ENCODE measurements at regions not wholly inside any gene's neighbourhood (a gene's known extent, or its start where the extent isn't known, plus 50 kb on each side); places are given as distances from the start of the nearest gene placed in this dataset.
"Not testable (repeated sequence)": the region's sequence is repeated elsewhere in the genome, so short reads cannot be mapped to it uniquely, and the experiment has no call there.

- no peak for DNase-seq
Measured at GRCh38 chr1:219067350-219067712, 106.3 kb upstream of the LYPLAL1 start.

- DNase-seq, result not testable (repeated sequence)
Measured at GRCh38 chr1:219070395-219070794, 103.3 kb upstream of the LYPLAL1 start.

DNA sequence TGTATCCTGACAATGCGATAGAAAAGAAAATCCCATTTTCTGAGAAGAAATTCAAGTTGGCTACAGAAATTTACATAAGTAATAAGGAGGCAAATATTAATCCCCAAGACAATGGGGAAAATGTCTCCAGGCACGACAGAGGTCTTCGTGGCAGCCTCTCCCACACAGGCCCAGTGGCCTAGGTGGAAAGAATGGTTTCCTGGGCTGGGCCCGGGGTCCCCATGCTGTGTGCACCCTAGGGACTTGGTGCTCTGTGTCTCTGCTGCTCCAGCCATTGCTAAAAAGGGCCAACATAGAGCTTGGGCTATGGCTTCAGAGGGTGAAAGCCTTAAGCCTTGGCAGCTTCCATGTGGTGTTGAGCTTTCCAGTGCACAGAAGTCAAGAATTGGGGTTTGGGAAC, 102.5 kb upstream of the LYPLAL1 start:
- no peak for DNase-seq

GRCh38 chr1:219072329-219072728, 101.3 kb upstream of the LYPLAL1 start:
- no peak for DNase-seq

DNA sequence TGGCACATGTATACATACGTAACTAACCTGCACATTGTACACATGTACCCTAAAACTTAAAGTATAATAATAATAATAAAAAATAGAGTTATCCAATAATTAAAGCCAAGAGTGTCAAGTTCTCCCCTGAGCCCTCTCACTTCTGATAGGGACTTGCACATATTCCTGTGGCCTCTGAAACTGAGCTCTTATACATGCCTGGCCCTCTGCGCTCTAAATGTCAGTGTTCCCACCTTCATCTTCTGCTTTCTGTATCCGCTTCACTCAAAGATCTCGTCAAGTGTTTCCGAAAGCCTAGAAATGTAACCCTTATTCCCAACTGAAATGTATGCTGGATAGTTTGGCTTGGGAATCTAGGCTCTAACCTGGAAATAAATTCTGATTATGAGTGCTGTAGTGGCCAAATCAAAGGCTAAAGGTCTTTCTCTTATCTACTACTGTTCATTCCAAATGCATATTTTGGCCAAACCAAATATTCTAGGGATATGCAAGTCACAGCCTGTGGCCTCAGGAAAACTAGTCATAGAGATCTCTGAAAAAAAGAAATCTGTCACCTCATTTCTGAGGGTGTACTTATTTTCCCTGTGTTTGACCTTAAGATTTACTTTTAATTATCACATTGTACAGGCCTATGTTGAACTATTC, 99.5 kb upstream of the LYPLAL1 start:
- DNase-seq, result no peak

GRCh38 chr1:219075121-219075879, 98.4 kb upstream of the LYPLAL1 start:
- DNase-seq, result no peak

DNA sequence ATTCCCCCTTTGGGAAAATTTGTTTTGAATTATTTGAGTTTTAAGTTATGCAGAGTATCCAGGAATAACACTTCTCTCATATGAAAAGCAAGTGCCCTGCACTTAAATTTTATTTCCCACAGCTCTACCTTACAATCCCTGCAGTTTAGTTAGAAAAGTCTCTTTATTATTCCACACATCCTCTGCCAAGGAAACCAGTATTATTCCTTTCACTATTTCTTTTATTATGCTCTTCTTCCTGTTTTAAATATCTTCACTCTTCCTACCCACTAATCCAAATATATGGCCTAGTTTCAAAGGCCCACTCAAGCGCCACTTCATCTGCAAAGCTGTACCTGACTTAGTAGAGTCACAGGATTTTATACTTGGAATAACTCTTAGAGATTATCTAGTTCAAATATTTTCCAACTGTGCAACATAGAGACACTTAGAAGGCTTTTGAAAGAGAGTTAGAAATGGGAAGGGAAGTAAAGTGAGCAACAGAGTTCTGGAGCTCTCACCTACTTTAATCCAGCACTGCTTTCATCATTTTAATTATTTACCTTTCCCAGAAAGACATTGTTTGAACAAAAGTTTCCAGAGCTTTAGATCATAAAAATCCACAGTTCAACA, 97.2 kb upstream of the LYPLAL1 start:
- no peak for DNase-seq

DNA sequence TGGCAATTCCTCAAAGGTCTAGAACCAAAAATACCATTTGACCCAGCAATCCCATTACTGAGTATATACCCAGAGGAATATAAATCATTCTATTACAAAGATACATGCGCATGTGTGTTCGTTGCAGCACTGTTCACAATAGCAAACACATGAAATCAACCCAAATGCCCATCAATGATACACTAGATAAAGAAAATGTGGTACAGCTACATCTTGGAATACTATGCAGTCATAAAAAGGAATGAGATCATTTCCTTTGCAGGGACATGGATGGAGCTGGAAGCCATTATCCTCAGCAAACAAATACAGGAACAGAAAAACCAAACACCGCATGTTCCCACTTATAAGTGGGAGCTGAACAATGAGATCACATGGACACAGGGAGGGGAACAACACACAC, 95.9 kb upstream of the LYPLAL1 start:
- not testable (repeated sequence) for DNase-seq

- no peak for DNase-seq
Measured at GRCh38 chr1:219081943-219082925, 91.4 kb upstream of the LYPLAL1 start.

DNA sequence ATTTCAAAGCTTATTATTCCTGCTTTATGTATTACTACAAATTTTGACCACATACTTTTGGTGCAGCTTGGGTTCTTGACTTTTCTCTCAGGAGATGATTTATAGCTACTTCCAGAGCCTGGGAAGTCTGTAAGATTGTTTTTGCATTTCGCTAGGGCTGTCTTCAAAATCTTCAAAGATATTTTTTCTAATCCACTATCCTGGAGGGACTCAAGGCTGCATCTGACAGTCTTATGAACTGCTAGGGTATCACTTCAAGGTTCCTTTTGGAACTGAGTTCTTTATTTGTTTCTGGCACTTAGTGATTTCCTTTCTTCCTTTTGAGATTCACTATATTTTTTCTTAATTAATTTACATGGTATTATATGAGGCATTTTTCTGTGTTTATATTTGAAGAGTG, 90.0 kb upstream of the LYPLAL1 start:
- no peak for DNase-seq

- DNase-seq, result no peak
Measured at GRCh38 chr1:219085082-219085481, 88.6 kb upstream of the LYPLAL1 start.

DNA sequence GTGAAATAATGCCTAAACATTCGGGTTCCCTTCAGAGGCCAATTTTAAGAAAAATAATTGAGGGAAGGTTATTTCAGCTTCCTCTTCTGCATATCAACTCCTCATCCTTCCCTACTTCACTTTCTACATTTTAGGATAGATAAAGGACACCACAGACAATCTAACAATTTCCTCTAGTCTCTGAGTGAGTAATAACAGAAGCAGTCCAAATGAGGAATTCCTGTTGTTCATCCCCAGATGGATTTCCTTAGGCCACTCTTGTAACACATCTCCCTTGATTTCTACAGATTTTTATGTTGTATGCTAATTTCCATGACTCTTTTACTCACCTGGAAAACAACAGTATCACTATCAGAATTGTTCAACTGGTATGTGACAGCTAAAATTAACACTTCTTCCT, 87.7 kb upstream of the LYPLAL1 start:
- DNase-seq, result no peak

DNA sequence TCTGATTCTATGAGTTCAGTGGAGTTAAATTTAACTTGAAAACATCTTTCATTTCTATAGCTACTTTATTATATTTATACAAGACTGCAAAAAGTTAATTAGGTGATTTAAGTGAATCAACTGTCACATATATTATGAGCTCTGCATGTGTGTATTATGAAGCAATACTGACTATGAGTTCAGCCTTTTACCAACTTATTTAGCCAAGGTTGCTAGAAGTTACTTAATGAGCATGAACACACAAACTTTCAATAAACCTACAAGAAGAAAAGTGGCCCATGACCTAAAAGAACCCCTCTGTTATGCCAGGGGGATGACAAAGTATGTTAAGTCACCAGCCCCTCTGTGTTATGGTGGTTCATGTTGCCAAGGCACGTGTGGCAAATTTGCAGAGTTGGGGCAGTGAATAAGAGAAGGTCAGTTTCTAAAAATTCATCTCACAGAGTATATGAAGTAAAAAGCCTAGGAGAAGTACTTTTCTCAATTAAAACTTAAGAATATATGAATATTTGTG, 86.7 kb upstream of the LYPLAL1 start:
- DNase-seq, result no peak

- DNase-seq, result no peak
Measured at GRCh38 chr1:219088778-219089557, 84.7 kb upstream of the LYPLAL1 start.

- no peak for DNase-seq
Measured at GRCh38 chr1:219090607-219091006, 83.1 kb upstream of the LYPLAL1 start.

DNA sequence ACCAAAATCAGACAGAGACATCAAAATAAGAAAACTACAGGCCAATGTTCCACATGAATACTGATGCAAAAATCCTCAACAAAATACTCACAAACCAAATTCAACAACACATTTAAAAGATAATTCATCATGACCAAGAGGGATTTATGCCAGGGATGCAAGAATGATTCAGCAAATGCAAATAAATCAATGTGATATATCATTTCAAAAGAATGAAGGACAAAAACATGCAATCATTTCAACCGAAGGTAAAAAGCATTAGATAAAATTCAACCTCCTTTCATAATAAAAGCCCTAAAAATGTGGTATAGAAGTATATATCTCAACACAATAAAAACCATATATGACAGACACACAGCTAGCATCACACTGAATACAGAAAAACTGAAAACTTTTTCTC, 81.5 kb upstream of the LYPLAL1 start:
- DNase-seq, result no peak

GRCh38 chr1:219099307-219099706, 74.4 kb upstream of the LYPLAL1 start:
- no peak for DNase-seq

GRCh38 chr1:219100059-219100458, 73.6 kb upstream of the LYPLAL1 start:
- DNase-seq, result no peak

GRCh38 chr1:219102466-219102865, 71.2 kb upstream of the LYPLAL1 start:
- not testable (repeated sequence) for DNase-seq

- no peak for DNase-seq
Measured at GRCh38 chr1:219105893-219106292, 67.8 kb upstream of the LYPLAL1 start.

- no peak for DNase-seq
Measured at GRCh38 chr1:219109424-219110018, 64.2 kb upstream of the LYPLAL1 start.

GRCh38 chr1:219113261-219113660, 60.4 kb upstream of the LYPLAL1 start:
- DNase-seq, result no peak

Data from NCI-H1048 (cell line).